NCI-H526 (cell line): ENCODE measurements at regions not wholly inside any gene's neighbourhood (a gene's known extent, or its start where the extent isn't known, plus 50 kb on each side); places are given as distances from the start of the nearest gene placed in this dataset.

Experiments used
- DNase-seq, 2 experiments: peaks; one replicate each; lab custom pipeline; 2025; lab: John Stamatoyannopoulos, UW

DNA sequence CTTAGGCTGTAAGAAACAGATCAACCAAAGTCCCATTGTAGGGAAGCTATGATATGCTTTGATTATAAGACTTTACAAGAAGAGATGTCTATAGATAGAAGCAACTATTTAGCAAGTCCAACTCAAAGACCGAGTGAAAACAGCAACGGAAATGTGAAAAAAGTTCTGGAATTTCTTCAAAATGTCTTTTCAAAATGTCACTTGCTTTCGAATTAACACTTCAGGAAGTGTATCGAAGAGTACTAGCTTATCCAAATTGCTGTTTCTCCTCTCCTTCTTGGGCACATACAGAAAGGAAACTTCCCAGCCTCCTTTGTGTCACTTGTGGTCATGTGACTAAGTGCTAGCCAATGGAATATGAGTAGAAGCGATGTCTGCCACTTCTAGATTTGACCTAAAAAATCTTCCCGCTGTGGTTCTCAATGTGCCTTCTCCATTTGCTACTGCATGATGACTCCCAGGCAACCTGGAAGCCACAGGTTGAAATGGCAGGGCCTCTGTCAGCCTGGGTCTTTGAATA lies 89.9 kb downstream of the TSEN15 start:
- DNase-seq, result no peak

DNA sequence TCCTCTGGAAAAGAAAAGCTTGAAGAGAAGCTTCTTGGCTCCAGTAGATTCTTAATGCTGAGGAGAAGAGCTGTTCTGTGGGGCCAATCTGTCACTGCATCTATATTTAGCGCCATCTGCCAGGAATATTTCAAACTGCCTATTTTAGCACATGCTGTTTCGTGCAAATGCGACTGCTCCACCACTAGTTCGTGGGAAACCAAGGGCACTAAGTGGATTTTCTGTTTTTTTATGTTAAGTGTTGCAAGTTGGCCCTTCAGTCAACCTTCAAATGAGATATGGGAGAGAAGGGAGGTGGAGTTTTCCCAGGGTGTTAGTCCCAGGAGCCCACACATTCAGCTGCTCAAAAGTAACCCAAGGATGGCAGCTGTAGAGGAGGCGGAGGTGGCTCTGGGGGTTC lies 91.9 kb downstream of the TSEN15 start:
- DNase-seq, result peak in 1 of 2 experiments; percentile 50

DNA sequence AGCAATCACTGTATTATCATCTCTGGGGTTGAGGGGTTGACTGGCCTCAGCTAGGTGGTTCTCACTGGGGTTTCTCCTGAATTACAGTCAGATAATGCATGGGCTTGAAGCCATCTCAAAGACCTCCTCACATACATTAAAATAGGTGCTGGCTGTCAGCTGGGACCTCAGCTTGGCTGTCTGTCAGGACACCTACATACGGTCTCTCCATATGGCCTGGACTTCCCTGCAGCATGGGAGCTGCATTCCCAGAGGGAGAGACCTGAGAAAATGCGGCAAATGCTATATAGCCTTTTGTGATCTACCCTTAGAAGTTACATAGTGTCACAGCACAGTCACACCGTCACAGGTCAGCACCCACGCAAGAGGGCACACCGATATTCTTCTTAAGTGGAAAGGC lies 93.6 kb downstream of the TSEN15 start:
- DNase-seq, result no peak

DNA sequence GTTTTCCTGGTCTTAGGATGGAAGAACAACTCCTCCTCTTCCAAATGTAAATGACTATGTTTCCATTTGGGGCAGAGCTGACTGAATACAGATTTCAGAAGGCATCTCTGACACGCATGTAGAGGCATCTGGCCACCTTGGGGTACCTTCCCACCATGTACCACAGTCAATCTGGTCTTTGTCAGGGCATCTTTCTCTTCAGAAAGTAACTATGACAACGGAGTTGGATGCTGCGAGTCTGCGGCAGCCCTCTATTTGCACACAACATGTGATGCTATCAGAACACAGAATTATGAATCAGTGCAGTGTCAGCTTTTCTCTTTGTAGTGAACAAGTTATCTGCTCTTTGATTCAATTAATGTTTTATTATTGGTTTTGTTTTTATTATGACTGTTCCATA lies 94.7 kb downstream of the TSEN15 start:
- no peak for DNase-seq

DNA sequence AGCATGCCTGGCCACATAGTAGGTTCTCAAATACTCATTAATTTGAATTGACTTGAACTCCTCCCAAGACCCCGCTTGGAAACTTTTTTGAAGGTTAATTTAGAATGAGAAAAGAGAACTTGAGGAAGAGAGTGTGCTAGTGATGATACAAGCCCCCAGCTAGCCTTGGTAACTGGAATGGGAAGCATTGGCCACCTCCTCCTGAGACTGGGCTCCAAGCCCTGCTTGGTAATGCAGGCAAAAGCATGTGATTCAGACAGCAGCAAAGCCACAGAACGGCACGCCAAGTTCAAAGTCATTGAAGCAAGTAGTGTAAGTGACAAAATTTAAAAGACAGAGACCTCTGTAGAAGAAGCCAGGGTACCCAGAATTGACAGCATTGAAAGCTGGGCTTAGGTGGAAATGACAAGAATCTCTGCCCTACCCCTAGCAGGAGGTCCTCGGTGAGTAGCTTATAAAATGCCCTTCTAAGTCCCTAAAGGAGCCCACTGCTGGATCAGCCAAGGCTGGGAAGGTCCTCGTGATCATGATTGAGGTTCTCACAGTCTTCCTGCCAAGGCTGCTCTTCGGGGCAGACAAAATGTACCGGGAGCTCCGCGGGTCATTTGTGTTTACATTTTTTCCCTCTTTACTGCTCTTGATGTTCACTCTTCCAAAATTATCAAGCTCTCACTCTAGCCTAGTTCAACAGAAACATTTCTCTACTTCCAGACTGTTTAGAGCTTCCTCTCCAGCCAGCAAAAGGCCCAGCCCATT lies 99.4 kb downstream of the TSEN15 start:
- DNase-seq, result no peak

DNA sequence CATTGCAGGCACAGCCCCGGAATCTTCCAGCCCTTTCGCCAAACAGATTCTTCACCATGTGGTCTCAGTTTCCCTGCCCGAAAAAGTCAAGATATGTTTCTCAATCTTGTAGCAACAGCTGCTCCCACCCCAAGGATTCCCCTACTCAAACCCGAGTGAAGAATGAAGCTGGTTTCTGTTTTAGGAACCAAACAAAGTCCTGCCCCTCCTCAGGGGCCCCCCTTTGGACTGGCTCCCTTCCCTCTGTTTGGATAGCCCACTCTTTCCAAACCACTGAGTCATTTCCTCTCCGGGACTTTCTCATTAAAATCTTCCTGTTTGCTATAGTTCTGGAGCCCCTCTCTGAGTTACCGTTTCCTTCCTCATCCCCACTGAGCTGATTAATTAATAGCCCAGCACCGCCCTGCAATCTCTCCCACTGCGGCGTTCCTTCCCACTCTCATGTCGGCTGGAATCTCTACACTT lies 100.9 kb downstream of the TSEN15 start:
- DNase-seq, result no peak

DNA sequence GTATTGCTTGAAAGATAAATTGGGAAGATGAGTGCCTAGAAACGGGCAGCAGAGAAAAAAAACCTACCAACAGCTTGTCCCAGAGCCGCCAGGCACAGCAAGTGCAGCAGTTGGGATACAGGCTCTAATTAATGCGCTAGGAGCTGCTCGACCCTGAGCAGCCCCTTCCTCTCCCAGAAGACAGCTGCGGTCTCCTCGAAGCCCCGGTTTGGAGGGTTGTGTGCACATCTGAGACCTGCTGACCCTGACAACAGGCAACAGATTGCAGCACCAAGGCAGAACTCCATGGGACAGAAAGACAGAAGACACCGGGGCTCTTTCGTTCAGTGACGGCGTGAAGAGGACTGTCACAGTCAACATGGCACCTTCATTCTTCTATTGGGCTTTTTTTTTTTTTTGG lies 101.4 kb downstream of the TSEN15 start:
- no peak for DNase-seq

DNA sequence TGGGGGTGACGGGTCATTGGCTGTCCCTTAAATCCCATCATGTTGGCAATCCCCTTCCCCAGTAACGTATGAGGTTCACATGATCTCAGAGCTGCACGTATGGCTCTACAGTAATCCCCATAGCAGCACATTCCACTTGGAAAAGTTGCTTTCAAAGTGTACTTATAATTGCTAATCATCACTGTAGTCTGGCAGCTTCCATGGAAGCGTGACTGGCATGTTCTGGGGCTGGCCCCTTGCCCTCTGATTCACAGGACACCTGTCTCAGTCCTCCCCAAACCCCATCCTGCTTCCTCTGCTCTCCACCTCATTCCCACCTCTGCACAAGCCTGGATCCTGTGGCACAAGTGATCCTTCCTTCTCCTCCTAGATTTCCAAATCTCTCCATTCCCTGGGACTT lies 102.2 kb downstream of the TSEN15 start:
- DNase-seq, result no peak

DNA sequence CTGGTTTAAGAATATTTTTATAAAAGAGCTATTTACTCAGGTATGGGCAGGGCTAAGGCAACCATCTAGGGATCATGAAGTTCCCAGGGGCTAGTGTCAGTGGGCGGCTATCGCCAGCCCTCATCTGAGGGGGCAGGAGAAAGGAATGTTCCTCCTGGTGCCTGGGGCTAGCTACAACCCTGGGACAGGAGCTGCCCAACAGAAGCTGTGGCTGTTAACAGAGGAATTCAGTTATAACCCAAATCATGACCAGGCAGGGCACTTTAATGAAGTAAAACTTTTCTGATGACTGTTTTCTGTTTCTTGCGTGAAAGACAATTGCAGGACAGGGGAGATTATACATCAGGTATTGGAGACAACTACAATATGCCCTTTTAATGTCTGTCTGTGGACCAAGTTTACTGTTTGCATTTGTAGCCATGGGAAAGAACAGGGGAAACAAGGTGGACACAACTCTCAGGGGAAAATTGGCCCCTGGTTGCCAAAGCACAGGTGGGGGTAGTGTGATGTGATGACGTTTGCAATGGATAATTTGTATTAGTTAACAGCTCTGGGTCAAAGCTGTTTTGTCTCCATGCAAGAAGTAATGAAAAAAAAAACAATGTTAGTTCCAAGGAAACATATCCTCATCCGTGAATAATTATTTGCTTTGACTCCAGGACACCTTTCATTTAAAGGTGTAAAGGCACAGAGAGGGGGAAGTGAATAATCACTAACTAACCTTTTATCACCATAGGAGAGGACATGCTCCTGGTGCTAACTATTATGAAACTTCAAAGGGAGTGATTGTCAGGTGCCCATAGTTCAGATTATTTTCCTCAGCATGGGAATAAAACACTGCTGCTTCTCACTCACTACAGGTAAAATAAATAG lies 105.2 kb downstream of the TSEN15 start:
- DNase-seq, result no peak

DNA sequence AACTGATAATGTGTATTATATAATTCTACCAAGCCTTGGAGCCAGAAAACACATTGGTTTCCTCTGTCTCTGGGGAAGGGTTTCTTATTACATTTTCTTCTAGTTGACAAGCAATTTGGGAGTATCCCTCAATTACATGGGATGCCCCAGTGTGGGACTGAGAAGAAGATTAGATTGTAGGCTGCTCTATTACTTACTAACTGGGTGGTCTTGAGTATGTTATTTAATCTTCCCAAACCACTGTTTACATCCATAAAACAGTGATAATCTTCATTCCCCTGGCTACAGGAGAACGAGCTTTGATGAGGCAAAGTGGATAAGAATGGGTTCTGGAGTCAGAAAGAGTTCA lies 105.8 kb downstream of the TSEN15 start:
- no peak for DNase-seq

DNA sequence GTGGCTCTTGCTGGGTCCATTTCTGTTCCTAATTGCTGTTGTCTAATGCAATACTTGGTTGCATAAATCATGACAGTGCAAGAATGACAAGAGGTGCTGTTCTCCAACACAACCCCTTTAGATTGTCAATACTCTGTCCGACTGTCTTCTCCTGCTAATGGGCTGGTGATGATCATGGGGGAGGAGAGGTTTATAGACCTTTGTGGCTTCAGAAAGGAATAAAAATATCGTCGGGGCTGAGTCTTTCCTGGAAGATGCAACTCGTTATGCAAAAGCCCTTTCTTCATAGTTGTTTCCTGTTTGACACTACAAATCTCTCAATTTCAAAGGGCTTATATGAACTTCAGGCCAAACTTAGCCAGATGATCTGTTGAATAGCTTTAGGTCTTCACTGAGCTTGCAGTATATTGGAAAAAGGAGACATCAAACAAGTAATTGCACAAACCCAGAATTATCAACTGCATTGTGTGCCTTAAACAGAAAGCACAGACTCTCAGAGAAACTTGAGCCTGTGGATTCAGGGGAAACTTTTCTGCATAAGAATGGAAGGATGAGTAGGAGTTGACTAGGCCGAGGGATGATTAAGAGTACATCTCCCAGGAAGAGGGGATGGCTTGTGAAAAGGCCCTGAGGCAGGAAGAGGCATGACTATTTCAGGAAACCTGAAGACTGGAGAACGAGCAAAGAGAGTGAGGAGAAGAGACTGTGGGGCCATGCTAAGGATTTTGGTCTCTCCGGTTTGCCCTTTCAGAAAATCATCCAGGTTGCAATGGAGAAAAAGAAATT lies 107.6 kb downstream of the TSEN15 start:
- no peak for DNase-seq

DNA sequence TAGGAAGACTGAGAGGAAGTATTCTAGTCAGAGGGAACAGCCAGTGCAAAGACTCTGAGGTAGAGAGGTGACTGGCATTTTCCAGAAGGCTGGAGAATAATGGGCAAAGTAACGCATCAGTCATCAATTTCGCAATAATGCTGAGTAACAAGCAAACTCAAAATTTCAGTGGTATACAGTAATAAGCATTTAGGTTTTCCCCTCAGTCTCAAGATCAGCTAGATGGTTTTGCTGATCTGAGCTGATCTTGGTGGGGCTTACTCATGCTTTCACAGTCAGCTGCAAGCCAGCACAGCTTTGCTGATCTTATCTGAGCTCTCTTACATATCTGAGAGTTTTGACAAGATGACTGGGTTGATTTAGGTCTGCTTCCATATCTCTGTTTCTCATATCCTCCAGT lies 108.7 kb downstream of the TSEN15 start:
- no peak for DNase-seq

DNA sequence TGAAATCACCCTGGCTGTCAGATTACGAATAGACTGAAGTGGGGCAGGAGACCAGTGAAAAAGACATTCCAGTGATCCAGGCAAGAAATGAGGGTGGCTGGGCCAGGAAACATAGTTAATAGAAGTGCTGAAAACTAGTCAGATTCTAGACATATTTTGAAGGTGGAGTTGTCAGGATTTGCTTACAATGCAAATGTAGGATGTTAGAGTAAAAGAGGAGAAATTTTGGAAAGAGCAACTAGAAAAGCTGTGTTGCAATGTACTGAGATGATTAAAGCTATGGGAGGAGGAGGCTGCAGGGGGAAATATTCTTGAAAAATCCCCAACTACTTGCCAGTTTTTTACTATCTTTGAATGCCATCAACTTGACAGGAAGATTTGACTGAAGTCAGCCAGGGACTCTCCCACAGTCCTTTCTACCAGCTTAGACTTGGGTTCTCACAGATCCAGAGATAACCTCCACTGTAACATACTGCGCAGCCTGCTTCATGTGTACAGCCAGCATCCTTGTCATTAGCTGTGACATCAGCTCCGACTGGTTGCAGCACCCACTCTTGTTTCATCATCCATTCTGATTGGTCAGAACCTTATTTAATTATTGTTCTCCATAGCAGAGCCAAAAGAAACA lies 109.7 kb downstream of the TSEN15 start:
- no peak for DNase-seq

DNA sequence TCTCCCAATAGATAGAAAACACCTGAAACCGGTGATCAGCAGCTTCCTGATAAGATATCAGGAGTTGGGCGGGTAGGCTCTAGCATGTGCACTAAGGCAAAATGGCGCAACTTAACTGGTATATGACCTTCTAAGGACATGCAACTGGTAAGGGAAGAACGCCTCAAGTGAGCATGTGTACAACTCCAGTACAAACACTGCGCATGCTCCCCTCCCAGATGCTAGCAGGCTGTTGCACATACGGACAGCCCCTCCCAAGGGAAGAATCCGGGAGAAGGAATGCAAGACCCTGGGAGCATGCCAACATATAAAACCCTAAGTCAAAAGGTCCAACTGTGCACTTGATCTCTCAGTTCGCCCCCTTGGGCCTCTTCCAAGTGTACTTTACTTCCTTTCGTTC lies 110.8 kb downstream of the TSEN15 start:
- no peak for DNase-seq

DNA sequence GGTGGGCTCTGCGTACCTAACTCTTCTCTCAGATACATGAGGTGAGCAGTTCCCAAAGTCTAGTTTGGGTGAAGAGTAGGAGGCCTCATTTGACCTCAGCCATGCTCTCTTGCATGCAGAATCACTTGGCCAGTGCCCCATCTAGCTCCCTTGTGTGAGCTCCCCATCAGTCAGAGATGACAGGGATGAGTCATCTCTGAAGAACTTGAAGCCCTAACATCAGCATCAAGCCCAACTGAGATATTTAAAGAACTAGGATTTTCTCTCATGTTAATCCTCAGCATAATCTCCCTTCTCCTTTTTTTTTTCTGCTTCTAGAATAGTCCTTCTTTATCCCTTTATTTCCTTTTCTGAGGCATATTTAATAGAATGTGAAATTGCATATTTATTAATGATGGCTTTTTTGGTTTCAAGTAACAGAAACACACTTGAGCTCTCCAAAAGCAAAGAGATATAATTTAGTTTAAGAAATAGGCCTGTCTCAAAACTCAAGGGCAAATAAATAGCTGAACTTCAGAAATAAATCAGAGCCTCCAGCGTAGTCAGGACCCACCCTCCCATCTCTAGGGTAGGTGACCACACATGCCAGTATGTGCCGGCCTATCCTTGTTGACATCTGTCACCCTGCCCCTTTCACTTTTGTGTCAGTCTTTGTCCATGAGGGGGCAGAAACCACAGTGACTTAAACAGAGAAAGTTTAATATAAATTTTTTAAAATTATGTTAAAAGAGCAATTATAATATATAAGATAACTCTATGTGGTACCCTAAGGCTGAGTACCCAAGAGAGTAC lies 112.3 kb downstream of the TSEN15 start:
- no peak for DNase-seq

DNA sequence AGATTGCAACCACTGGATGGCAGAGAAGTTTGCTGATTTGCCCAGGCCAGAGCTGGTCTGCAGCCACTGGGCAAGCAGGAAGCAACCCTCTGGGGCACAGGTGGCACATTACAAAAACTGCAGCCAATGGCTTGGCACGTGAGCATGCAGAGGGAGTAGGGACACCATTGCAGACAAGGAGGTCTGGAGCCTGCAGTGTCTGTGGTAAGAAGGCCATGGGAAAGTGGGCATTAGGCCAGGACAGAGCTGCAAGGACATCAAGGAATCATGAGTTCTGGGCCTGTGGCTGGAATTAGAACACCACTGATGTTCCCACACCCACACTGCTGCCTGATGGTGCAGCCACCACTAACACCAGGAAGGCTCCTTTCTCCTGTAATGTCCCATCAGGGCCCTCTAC lies 113.0 kb downstream of the TSEN15 start:
- DNase-seq, result no peak

DNA sequence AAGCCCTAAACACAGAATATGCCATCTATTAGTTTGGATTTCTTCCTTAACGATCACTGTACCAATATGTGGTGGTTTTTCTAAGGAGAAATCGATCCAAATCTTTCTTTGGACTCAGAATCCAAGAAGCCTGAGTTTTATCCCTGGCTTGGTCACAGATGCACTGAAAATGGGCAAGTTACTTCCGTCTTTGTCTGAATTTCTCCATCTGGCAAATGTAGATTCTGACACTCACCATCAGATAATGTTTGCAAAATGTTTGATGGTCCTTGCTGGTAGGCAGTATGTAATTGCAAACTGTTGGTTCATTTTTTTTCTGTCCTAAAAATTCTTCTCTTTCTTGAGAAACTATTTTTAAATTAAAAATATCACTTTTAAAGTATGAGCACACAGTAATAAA lies 115.0 kb downstream of the TSEN15 start:
- no peak for DNase-seq

DNA sequence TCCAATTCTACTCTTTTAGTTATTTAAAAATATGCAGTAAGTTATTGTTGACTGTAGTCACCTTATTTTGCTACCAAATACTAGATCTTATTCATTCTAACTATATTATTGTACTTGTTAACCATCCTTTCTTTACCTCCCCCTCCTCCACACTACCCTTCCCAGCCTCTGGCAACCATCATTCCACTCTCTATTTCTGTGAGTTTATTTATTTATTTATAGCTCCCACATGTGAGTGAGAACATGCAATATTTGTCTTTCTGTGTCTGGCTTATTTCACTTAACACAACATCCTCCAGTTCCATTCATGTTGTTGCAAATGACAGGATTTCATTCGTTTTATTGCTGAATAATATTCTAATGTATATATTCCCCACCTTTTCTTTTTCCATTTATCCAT lies 115.8 kb downstream of the TSEN15 start:
- DNase-seq, result no peak

DNA sequence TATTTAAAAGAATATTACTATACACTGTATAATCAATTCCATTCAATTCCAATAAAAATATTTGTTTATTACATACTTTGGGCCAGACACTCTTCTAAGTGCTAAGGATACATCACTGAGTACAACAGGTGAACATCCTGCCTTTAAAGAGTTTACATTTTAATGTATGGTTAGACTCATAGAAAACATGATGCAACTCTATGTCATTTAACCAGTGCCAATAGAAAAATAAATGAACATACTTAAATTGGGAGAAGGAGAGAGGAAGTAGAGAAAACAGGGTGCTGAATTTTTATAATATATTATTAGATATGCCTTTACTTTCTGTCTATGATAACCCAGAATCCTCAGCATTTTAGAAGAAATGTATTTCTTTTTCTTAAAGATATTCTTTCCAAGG lies 119.2 kb downstream of the TSEN15 start:
- DNase-seq, result no peak

DNA sequence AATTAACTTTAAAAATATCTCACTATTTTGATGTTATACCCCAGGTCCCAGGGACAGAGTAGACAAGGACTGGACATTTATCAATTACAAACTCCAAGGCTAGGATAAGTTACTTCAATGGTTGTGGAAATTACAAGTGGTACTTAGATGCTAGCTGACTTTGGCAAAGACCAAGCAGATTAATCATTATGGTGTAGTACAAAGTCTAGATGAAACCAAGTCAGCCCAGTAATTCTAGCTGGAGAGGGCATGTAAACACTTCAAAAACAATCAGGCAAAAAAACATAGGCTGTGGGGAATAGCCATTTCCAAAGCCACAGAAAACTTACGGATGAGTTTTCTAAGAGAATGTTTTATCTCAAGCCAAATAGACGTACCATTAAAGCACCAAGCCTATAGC lies 124.5 kb downstream of the TSEN15 start:
- DNase-seq, result no peak

DNA sequence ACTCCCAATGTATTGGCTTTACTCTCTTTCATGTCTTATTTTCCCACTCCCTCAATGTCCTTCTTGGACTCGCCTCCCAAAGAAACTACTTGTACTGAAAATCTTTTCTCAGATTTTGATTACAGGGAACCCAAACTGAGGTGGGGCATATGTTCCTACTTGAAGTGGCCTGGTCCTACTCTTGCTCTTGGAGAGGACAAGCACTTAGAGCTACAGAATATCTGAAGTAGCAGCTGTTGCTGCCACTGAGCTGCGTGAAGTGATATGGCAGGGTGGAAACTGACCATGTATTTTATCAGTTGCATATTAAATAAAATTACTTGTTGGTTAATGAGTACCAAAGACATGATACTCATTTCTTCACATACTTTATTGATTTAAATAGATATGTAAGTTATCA lies 129.5 kb downstream of the TSEN15 start:
- no peak for DNase-seq
